Karpas-422 (cell line): ENCODE measurements at regions not wholly inside any gene's neighbourhood (a gene's known extent, or its start where the extent isn't known, plus 50 kb on each side); places are given as distances from the start of the nearest gene placed in this dataset.
"Not testable (repeated sequence)": the region's sequence is repeated elsewhere in the genome, so short reads cannot be mapped to it uniquely, and the experiment has no call there.

Source experiments
- DNase-seq: peaks from one replicate; pipeline ENCODE4 v3.0.0-alpha.2; 2015
- H2AFZ ChIP-seq: fragments of 200-600 bp; sonication (generic); 2 replicates; pipeline ENCODE4 v1.6.1; 2014; ENCODE audit warnings: antibody characterized with exemption, low read length, mixed read lengths
- H3K27ac ChIP-seq: fragments of 200-600 bp; sonication (generic); 2 replicates; pipeline ENCODE4 v1.5.1; 2014; ENCODE audit warnings: mild to moderate bottlenecking, low read length, moderate library complexity
- H3K27me3 ChIP-seq: fragments of 200-600 bp; sonication (generic); 2 replicates; pipeline ENCODE4 v1.6.1; 2014; ENCODE audit warnings: low read length, mixed read lengths
- H3K36me3 ChIP-seq: fragments of 200-600 bp; sonication (generic); 2 replicates; pipeline ENCODE4 v1.6.1; 2014; ENCODE audit warnings: low read length, mixed read lengths; ENCODE audit not compliant: insufficient read depth
- H3K4me1 ChIP-seq: fragments of 200-600 bp; sonication (generic); 2 replicates; pipeline ENCODE4 v1.6.1; 2014; ENCODE audit warnings: mild to moderate bottlenecking, low read length, mixed read lengths
- H3K4me2 ChIP-seq: fragments of 200-600 bp; sonication (generic); 2 replicates; pipeline ENCODE4 v1.6.1; 2014; ENCODE audit warnings: low read length, low read depth, mild to moderate bottlenecking; ENCODE audit not compliant: poor library complexity, severe bottlenecking
- H3K4me3 ChIP-seq: fragments of 200-600 bp; sonication (generic); 2 replicates; pipeline ENCODE4 v1.5.1; 2014; ENCODE audit warnings: mild to moderate bottlenecking, antibody characterized with exemption, low read length, mixed read lengths
- H3K79me2 ChIP-seq: fragments of 200-600 bp; sonication (generic); 2 replicates; pipeline ENCODE4 v1.6.1; 2014; ENCODE audit warnings: mild to moderate bottlenecking, low read length, mixed read lengths
- H3K9ac ChIP-seq: fragments of 200-600 bp; sonication (generic); 2 replicates; pipeline ENCODE4 v1.6.0; 2014; ENCODE audit warnings: low read length
- H3K9me2 ChIP-seq: fragments of 200-600 bp; sonication (generic), shearing (Covaris generic); replicated peaks from 2 replicates; pipeline ENCODE4 v1.6.0; 2014; ENCODE audit warnings: mild to moderate bottlenecking, low read length, moderate library complexity; ENCODE audit not compliant: insufficient read depth
- H3K9me3 ChIP-seq: fragments of 300-700, 200-600 bp; sonication (generic); 2 replicates; pipeline ENCODE4 v1.6.1; 2014; ENCODE audit warnings: low read length, mixed read lengths
- H4K20me1 ChIP-seq: fragments of 200-600 bp; sonication (generic); 2 replicates; pipeline ENCODE4 v1.6.1; 2014; ENCODE audit warnings: mild to moderate bottlenecking, antibody characterized with exemption, low read length, low read depth; ENCODE audit not compliant: insufficient read depth

GRCh38 chr12:71269281-71269598, 111.4 kb upstream of the TSPAN8 start:
- Histone ChIP-seq H3K9me2 (no peaks in the 10 kb centered on the region), H2AFZ (no peak overlapping the region), H3K9me3 (no peaks in the 10 kb centered on the region), H3K4me1 (no peaks in the 10 kb centered on the region), H3K27ac (no peak overlapping the region), H3K79me2 (no peaks in the 10 kb centered on the region), H3K4me3 (no peak overlapping the region), H4K20me1 (no peaks in the 10 kb centered on the region), H3K36me3 (no peaks in the 10 kb centered on the region), H3K27me3 (no peaks in the 10 kb centered on the region), H3K9ac (no peak overlapping the region), H3K4me2 (no peak overlapping the region)
- DNase-seq, result no peak

- Histone ChIP-seq H3K9me2 (no peaks in the 10 kb centered on the region), H3K36me3 (no peaks in the 10 kb centered on the region), H3K9me3 (no peaks in the 10 kb centered on the region), H2AFZ (no peak overlapping the region), H3K4me2 (no peak overlapping the region), H3K27ac (no peak overlapping the region), H3K4me3 (no peak overlapping the region), H3K4me1 (no peaks in the 10 kb centered on the region), H3K27me3 (no peaks in the 10 kb centered on the region), H4K20me1 (no peaks in the 10 kb centered on the region), H3K79me2 (no peaks in the 10 kb centered on the region), H3K9ac (no peak overlapping the region)
- DNase-seq, result no peak
Measured at GRCh38 chr12:71268598-71269280, 110.9 kb upstream of the TSPAN8 start.

GRCh38 chr12:71266606-71267005, 108.8 kb upstream of the TSPAN8 start:
- H4K20me1 ChIP-seq, result no peaks in the 10 kb centered on the region
- H2AFZ ChIP-seq, result no peak overlapping the region
- no peaks in the 10 kb centered on the region for H3K9me2 ChIP-seq
- no peak overlapping the region for H3K4me3 ChIP-seq
- no peaks in the 10 kb centered on the region for H3K36me3 ChIP-seq
- H3K9ac ChIP-seq, result no peak overlapping the region
- H3K9me3 ChIP-seq, result no peaks in the 10 kb centered on the region
- no peaks in the 10 kb centered on the region for H3K4me1 ChIP-seq
- H3K27ac ChIP-seq, result no peak overlapping the region
- no peaks in the 10 kb centered on the region for H3K79me2 ChIP-seq
- H3K4me2 ChIP-seq, result no peak overlapping the region
- no peaks in the 10 kb centered on the region for H3K27me3 ChIP-seq
- no peak for DNase-seq

- H2AFZ ChIP-seq, H4K20me1 ChIP-seq, H3K9ac ChIP-seq, H3K9me3 ChIP-seq, H3K79me2 ChIP-seq, H3K36me3 ChIP-seq, H3K4me1 ChIP-seq, H3K4me2 ChIP-seq, H3K4me3 ChIP-seq, DNase-seq, H3K27me3 ChIP-seq, H3K9me2 ChIP-seq, H3K27ac ChIP-seq: not testable (repeated sequence)
Measured at GRCh38 chr12:71265731-71266130, 107.9 kb upstream of the TSPAN8 start.

GRCh38 chr12:71262466-71262865, 104.7 kb upstream of the TSPAN8 start:
- no peak overlapping the region for H3K4me3 ChIP-seq
- no peaks in the 10 kb centered on the region for H4K20me1 ChIP-seq
- no peak overlapping the region for H3K9ac ChIP-seq
- no peaks in the 10 kb centered on the region for H3K27me3 ChIP-seq
- H3K9me3 ChIP-seq, result no peaks in the 10 kb centered on the region
- no peaks in the 10 kb centered on the region for H3K79me2 ChIP-seq
- no peak for DNase-seq
- H3K4me1 ChIP-seq, result no peaks in the 10 kb centered on the region
- no peak overlapping the region for H3K4me2 ChIP-seq
- H2AFZ ChIP-seq, result no peak overlapping the region
- no peak overlapping the region for H3K27ac ChIP-seq
- no peaks in the 10 kb centered on the region for H3K36me3 ChIP-seq
- no peaks in the 10 kb centered on the region for H3K9me2 ChIP-seq

GRCh38 chr12:71252473-71252872, 94.7 kb upstream of the TSPAN8 start:
- H3K79me2 ChIP-seq, result no peaks in the 10 kb centered on the region
- no peak overlapping the region for H3K4me2 ChIP-seq
- no peak for DNase-seq
- H3K27ac ChIP-seq, result no peak overlapping the region
- 0 out of 2 replicates have a peak, but pooled peaks cover 2% of the 10 kb centered on the region for H3K27me3 ChIP-seq
- no peak overlapping the region for H2AFZ ChIP-seq
- H3K9ac ChIP-seq, result no peak overlapping the region
- no peaks in the 10 kb centered on the region for H3K9me2 ChIP-seq
- H3K4me1 ChIP-seq, result no peaks in the 10 kb centered on the region
- peaks cover 5% of the 10 kb centered on the region; the same call in 1 of the 2 replicates for H3K9me3 ChIP-seq
- H4K20me1 ChIP-seq, result no peaks in the 10 kb centered on the region
- H3K4me3 ChIP-seq, result no peak overlapping the region
- no peaks in the 10 kb centered on the region for H3K36me3 ChIP-seq

GRCh38 chr12:71250166-71250565, 92.4 kb upstream of the TSPAN8 start:
- Histone ChIP-seq H2AFZ (no peak overlapping the region), H3K27ac (no peak overlapping the region), H3K79me2 (no peaks in the 10 kb centered on the region), H3K9me2 (no peaks in the 10 kb centered on the region; the same call in 1 of the 2 replicates), H3K4me2 (no peak overlapping the region), H3K27me3 (0 out of 2 replicates have a peak, but pooled peaks cover 2% of the 10 kb centered on the region), H3K9me3 (peaks cover 5% of the 10 kb centered on the region; the same call in 1 of the 2 replicates), H4K20me1 (no peaks in the 10 kb centered on the region), H3K36me3 (no peaks in the 10 kb centered on the region), H3K9ac (no peak overlapping the region), H3K4me1 (no peaks in the 10 kb centered on the region), H3K4me3 (no peak overlapping the region)
- no peak for DNase-seq

GRCh38 chr12:71243370-71243769, 85.6 kb upstream of the TSPAN8 start:
- Histone ChIP-seq H3K27ac (no peak overlapping the region), H3K9me3 (no peaks in the 10 kb centered on the region), H3K9ac (no peak overlapping the region), H3K79me2 (no peaks in the 10 kb centered on the region), H3K36me3 (no peaks in the 10 kb centered on the region), H3K4me1 (no peaks in the 10 kb centered on the region), H4K20me1 (no peaks in the 10 kb centered on the region), H3K4me2 (no peak overlapping the region), H3K4me3 (no peak overlapping the region), H2AFZ (no peak overlapping the region), H3K9me2 (no peaks in the 10 kb centered on the region; the same call in 1 of the 2 replicates), H3K27me3 (no peaks in the 10 kb centered on the region)
- no peak for DNase-seq
